Stimulated activated CD4-positive, alpha-beta T cell treated with anti-CD3 and anti-CD28 coated beads, Interleukin-4, amount 100 ng/mL, for 48 hours (primary cell): ENCODE measurements at regions not wholly inside any gene's neighbourhood (a gene's known extent, or its start where the extent isn't known, plus 50 kb on each side); places are given as distances from the start of the nearest gene placed in this dataset.
"Not testable (repeated sequence)": the region's sequence is repeated elsewhere in the genome, so short reads cannot be mapped to it uniquely, and the experiment has no call there.

ENCODE experiments used
- DNase-seq, 2 donors: peaks; one replicate each; pipeline ENCODE4 v3.0.0-alpha.2; 2020; ENCODE audit warnings: low read depth in 2 of 2

DNA sequence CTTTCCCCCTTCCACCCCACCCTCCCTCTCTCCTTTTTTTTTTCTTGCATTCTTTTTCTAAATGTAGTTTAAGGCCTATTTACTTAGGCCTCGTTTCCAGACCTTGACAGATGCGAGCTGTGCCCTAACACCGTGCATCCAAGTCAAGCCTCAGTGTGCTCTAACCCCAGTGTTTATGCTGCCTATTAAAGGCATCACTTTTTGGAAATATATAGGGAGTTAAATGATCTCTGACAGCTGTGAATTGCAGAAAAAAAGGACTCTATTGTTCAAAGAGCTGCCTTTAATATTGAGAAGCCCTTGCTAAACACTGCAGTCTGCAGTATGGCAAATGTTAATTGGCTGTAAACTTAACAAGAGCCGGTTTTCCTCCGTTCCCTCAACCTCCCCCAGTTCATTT, 270.4 kb upstream of the TUT7 start:
- DNase-seq = no peak

DNA sequence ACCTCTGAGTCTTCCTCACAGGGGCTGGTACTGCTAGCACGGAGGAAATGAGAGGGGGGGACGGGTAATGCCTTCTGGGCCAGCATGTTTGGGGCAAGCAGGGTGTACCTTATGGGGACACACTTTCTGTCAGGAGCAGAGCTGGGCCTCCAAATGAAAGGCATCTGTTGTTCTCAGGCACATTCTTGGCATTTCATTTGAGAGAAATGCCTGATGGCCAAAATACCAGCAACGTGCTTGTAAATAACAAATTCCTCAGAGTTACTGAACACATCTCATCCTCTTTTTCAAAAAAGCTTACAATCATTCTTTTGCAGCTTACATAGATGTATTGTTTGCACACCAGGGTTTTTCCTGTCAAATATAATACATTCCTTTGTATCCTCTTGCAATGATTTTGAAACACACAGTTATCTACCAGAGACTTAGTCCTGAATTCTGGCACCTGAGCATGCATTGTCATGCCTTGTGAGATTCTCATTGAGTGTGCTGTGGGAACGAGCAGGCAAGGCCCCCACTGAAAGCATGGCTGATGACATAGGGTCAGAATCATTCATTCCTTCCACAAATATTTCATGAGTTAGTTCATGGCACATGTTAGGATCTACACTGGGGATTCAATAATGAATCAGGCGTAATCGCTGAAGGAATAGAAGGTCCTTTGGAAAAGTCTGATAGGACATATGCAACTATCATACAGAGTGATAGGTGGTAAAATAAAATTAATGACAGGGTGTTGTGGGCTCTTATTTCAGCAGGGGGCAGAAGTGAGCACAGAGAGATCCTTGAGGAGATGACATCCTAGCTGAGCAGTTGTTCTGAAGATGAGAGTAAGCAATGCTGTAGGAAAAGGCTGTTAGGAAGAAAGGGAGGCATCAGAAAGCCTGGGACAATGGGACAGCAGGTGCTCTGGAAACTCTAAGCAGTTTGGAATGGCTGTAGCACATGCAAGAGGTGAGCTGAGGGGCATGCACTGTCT, 260.9 kb upstream of the TUT7 start:
- DNase-seq = no peak

DNA sequence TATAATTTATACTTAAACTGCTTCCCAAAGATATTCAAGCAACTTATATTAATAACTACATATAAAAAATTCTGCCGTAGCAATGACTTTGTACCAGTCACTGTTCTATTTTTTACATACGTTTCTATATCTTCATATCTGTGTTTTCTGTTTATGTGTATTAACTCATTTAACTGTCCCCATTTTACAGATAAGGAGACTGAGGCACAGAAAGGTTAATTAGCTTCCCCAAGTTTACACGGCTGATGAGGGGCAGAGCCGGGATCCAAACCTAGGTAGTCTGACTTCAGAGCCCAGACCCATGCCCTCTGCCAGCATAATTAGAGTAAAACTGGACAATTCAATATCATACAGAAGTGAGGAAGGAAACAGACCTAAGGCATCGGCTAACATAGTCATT, 259.7 kb upstream of the TUT7 start:
- DNase-seq = no peak

GRCh38 chr9:86611534-86611933, 257.3 kb upstream of the TUT7 start:
- DNase-seq = not testable (repeated sequence)

GRCh38 chr9:86605303-86605702, 251.1 kb upstream of the TUT7 start:
- DNase-seq = no peak

DNA sequence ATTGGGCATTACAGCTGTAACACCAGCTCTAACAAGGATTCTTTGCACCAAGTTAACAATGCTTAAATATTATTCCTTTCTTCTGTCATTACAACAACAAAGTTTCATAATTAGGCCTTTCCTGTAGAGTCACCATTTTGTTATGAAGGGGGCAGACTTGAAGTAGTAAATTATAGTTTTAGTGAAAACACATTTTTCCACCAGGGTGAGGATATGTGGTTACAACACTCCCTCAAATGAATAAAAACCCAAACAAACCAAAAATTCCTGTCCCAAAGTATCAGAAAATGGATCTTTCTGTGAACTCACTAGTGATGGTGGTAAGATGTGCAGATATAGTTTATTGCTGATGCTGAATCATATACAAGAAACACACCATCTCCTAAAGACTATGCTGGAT, 250.5 kb upstream of the TUT7 start:
- no peak for DNase-seq

DNA sequence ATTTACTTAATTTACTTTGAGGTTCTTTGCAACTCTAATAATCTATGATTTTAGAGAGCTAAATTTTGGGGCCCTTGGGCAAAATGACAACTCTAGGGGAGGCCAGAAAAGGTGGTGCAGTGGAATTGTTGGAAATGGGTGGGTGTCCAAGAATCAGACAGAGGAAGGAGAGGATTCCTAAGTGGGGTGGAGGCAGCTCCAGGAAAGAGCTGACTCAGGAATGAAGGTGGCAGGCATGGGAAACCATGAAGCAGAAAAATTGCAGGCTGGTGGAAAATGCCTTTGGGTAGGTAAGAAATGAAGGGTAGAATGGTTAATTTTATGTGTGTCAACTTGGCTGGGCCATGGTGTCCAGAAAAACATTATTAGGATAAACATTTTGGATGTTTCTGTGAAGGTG, 248.5 kb upstream of the TUT7 start:
- DNase-seq = no peak

GRCh38 chr9:86601697-86602096, 247.5 kb upstream of the TUT7 start:
- no peak for DNase-seq

DNA sequence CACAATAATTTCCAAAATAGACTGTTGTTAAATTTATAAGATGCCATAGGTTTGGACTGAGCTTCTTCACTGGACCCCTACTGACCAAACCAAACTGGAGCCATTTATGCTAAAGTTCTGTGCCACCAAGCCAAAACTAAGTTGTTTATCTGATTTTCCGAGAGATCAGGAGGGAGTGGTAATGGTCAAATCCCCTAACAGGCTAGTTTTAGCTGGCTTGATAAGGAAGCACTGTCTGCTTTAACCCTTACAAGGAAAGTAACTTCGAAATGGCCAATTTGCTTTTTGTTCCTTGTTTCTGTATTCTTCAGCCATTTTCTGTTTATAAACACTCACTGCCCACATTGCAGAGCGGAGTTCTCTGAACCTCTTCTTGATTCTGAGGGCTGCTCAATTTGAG, 246.8 kb upstream of the TUT7 start:
- DNase-seq = no peak

DNA sequence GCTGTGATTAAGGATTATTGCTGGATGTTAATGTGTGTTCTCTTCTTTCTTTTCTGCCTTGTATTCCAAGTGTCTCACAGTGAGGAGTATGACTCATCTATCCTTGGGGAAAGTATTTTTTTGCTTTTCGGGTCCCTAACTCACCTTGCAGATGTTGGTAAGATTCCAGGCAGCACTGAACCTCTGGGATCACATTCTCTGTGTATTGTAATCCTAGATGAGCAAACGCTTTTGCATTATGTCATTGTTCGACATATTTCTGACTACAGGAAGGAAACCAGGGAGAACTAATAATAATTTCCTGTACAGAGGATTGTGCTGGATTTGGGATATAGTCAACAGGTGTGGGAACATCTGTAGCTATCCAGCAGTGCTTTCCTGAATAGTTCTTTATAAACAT, 246.1 kb upstream of the TUT7 start:
- DNase-seq = no peak

DNA sequence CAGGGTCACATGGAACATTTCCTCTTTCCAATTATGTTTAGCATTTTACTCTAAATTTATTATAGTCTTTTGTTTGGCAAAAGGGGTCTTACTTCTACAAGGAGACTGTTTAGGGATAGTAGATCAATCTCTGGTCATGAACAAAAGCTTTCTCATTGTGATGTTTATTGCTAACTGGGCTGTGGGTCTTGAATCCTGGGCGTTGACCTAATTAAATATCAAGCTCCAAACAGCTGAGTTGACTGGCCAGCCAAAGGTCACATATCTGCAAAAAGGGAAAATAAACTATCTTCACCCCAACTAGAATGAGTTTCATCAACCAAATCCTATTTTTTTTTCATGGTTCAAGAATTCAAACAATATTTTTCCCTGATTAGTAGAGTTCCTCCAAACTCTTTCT, 245.4 kb upstream of the TUT7 start:
- DNase-seq = no peak

DNA sequence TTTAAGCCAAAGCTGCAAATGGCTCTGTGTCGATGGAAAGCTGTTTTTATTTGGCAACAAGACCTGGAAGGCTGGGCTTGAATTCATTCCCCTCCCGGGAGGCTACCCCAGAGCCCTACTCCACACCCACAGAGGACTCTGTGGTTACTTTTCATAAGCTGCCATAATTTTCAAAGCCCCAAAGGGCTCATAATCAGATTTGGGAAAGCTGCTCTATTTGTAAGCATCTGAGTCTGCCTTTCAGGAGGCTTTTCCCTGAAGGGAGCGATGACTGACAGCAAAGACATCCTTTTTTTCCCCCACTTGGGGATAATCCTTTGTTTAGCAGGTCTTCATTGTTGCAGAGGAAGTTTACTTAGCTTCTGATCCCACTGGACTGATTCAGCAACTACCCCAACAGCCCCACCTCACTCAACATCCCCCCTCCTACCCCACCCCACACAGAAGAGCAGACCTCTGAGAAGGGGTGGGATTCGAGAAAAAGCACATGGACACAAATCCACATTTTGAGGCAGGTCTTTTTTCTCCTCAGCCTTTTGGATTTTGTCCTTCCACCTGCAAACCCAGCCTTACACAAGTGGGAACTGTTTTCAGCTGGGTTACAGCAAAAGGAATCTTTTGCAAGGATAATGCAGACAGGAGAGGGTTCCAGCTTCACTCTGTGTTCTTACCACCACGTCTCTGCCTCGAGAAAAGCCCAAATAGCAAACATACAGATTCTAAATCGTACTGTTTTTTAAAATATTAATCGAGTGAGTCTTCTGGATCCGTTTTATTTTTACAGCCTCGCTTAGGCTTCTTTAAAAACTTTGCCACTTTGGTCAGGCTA, 244.4 kb upstream of the TUT7 start:
- no peak for DNase-seq

DNA sequence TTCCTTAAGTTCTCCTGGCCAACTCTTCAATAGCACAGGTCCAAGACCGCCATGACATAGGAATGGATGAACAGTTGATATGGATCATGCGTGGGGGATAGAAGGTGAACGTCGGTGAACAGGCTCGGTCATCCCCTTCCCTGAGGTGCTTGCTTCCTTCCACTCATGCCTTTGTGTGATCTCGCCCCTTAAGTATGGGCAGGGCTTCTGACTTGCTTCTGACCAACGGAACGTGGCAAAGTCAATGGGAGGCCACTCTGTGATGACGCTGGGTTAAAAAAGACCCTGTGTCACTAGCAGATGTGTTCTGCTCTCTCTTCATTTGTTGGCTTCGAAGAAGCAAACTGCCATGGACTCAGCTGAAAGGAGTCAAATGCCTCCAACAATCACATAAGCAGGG, 240.5 kb upstream of the TUT7 start:
- no peak for DNase-seq

DNA sequence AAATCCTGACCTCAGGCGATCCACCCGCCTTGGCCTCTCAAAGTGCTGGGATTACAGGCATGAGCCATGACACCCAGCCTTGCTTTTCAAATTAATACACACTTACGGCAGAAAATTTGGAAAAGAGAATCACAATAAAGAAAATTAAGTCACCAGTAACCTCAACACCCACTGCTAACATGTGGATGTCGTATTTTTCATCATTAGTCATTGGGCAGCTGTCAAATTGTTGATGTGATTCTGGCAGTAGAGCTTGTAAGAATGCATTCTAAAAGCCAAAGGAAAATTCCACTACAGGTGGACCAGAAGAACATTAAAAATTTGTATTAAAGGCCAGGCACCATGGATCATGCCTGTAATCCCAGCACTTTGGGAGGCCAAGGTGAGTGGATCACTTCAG, 237.3 kb upstream of the TUT7 start:
- DNase-seq = no peak

DNA sequence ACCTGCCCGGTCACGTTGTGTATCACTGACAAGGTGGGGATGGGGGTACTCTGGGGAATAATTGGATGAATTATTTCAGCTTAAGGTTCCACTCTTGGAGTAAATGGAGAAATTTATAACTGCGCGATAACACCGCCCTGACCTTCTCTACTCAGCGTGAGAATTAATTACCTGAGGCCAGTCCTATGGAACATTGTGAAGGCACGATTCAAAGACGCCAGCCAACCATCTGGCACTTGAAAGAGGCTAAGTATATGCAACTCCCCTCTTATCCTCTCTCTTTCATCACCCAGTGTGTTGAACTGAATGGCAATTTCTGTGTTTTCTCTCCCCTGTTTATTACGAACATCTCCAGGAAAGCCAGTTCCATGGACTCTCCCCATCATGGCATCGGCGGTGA, 235.5 kb upstream of the TUT7 start:
- DNase-seq = no peak

DNA sequence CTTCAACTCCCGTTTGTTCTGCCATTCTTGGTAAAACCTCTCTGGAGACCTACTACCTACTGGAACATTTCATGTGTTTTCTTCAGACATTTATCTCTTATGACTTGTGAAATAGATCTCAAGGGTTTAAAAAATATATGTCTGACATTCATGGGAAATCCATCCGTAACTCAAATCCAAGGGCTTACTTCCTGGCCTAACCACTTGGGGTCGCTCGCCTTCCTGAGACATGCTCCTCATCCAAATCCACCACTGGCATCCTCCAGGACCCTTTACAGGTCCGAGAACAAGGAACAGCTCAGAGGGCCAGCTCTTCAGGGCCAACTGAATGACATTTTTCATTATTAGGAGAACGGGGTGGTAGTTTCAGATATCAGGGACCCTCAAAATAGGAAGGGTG, 235.1 kb upstream of the TUT7 start:
- DNase-seq = no peak

- no peak for DNase-seq
These were observed 231.9 kb upstream of the TUT7 start for GRCh38 chr9:86586144-86586494.

- no peak for DNase-seq
These were observed 231.4 kb upstream of the TUT7 start for GRCh38 chr9:86585422-86586143.

- DNase-seq = no peak
These were observed 226.5 kb upstream of the TUT7 start for GRCh38 chr9:86580688-86581087.

DNA sequence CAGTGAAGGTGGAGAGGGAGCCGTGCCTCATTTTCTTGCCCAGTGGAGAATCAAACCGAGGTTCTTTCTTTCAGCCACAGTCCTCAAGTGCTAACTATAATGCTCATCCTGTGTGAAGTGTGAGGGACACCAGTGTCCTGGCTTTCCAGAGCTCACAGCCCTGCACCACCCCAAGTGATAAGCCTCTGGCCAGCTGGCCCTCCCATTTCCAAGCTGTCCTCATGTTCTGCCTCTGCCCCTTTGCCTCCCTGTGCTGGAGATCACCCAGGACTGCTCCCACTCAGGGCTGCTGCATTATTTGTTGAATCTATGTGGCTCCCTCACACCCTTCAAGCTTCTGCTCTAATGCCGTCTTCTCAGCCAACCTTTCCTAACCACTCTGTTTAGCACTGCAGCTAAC, 224.5 kb upstream of the TUT7 start:
- no peak for DNase-seq

DNA sequence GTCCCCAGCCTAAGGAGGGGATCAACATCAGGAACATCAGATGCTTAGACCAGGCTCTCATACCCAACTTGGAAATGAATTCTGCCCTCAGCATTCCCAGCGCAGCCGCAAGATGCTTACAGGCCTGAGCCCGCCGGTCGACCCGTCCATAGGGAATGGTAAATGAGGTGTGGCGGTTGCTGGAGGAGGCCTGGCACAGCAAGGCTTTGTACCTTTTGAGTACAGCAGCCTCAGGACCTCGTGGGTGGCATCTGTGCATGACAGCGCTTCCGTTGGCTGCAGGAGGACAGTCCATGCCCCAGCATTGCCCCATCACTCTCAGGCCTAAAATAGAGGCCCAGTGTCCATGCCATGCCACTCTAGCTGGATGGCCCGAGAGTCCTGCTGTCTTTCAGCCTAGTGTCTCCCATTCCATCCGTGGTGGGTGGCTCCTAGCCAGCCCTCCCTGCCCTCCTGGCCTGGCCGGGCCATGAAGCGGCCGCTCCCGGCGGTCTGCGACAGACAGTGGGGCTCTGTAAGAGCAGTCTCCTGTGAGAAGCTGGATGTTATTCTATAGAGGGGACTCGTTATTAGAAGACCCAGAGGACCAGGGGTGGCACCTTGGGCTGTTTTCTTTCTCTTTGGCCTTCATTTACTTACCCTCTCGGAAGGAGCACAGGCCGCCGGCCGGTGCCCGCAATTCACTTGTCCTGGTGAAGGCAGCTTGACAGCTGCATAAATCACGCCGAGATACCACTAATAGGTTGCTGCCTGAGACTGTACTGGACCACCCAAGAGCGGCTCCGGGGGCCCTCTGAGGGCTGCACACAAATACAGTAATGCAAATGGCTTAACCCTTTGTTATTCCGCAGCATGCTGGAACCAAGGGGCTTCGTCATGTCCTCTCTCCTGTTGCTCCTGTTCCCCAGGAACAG, 223.5 kb upstream of the TUT7 start:
- DNase-seq = no peak
